ENCODE measurements at regions not wholly inside any gene's neighbourhood (a gene's known extent, or its start where the extent isn't known, plus 50 kb on each side); places are given as distances from the start of the nearest gene placed in this dataset.

GRCh38 chr13:60931858-60932546 lies 483.6 kb downstream of the PCDH20 start:
- no peak for DNase-seq (ENCODE audit: low read depth)
- H3K4me3 ChIP-seq (ENCODE audit: low read depth, low read length) = no peak overlapping the region
- TF ChIP-seq CTCF (IDR thresholded peaks at IDR 0.05; ENCODE audit: control insufficient read depth, extremely low read depth, insufficient read depth) = no peak

GRCh38 chr13:60925686-60926085 lies 490.0 kb downstream of the PCDH20 start:
- TF ChIP-seq CTCF (IDR thresholded peaks at IDR 0.05; ENCODE audit: control insufficient read depth, extremely low read depth, insufficient read depth) = no peak
- H3K4me3 ChIP-seq (ENCODE audit: low read depth, low read length) = no peak overlapping the region
- no peak for DNase-seq (ENCODE audit: low read depth)

- TF ChIP-seq CTCF (IDR thresholded peaks at IDR 0.05; ENCODE audit: control insufficient read depth, extremely low read depth, insufficient read depth) = no peak
- no peak for DNase-seq (ENCODE audit: low read depth)
- H3K4me3 ChIP-seq (ENCODE audit: low read depth, low read length) = no peak overlapping the region
Measured at GRCh38 chr13:60924856-60925255, 490.8 kb downstream of the PCDH20 start.

- no peak overlapping the region for H3K4me3 ChIP-seq (ENCODE audit: low read depth, low read length)
- TF ChIP-seq CTCF (IDR thresholded peaks at IDR 0.05; ENCODE audit: control insufficient read depth, extremely low read depth, insufficient read depth) = no peak
- no peak for DNase-seq (ENCODE audit: low read depth)
Measured at GRCh38 chr13:60922576-60923231, 492.9 kb downstream of the PCDH20 start.

- H3K4me3 ChIP-seq (ENCODE audit: low read depth, low read length) = no peak overlapping the region
- TF ChIP-seq CTCF (IDR thresholded peaks at IDR 0.05; ENCODE audit: control insufficient read depth, extremely low read depth, insufficient read depth) = no peak
- DNase-seq (ENCODE audit: low read depth) = no peak
Measured at GRCh38 chr13:60893801-60894200, 496.8 kb downstream of the TDRD3 start.

- DNase-seq (ENCODE audit: low read depth) = no peak
- TF ChIP-seq CTCF (IDR thresholded peaks at IDR 0.05; ENCODE audit: control insufficient read depth, extremely low read depth, insufficient read depth) = no peak
- H3K4me3 ChIP-seq (ENCODE audit: low read depth, low read length) = no peak overlapping the region
Measured at GRCh38 chr13:60887711-60888110, 490.7 kb downstream of the TDRD3 start.

All from LNCaP clone FGC (cell line).